ENCODE measurements at regions not wholly inside any gene's neighbourhood (a gene's known extent, or its start where the extent isn't known, plus 50 kb on each side); places are given as distances from the start of the nearest gene placed in this dataset.
"Not testable (repeated sequence)": the region's sequence is repeated elsewhere in the genome, so short reads cannot be mapped to it uniquely, and the experiment has no call there.

DNA sequence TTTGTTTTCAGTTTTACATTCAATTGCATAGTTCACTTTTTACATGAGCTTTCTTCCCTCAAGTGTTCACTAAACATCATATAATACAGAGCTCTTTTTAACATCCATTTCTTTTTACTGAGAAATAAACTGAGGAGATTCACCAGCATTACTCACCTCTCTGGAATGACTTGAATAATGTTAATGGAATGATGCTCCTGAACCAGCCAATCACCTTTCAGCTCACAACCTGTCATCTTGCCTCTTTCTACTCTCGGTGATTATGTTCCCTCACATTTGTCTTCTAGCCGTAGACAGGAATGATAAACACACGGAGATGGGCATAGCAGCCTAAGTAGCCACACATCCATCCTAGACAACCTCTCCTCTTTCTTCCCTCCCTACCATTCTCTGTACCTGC, 301.7 kb downstream of the PAX3 start:
- DNase-seq = no peak

GRCh38 chr2:221994926-221995325, 303.9 kb downstream of the PAX3 start:
- no peak for DNase-seq

- DNase-seq = not testable (repeated sequence)
Observed at GRCh38 chr2:221984376-221984775, 314.4 kb downstream of the PAX3 start.

DNA sequence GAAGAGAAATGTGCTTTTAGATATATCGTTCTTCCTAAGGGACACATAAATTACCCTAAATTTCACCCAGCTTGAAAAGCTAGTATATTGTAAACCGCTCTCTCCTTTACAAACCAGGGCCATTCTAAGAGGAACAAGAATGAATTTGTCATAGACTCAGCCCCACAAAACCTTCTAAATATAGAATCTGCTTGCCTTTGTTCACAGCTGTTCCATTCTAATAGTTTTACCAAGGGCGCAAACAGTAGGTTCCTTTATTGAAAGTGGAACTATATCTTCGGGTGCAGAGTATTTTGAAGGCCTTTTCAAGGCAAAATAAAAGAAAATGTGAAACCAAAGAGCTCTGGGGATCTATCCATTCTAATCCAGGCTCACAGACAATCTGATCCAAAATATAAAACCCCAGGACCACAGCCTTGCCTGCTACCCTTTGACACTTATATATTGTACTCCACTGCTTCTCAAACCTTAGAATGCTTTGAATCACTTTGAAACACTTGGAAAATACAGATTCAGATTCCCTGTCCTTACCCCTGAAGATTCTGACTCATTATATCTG, 316.8 kb downstream of the PAX3 start:
- no peak for DNase-seq

- no peak for DNase-seq
Observed at GRCh38 chr2:221975151-221975550, 323.6 kb downstream of the PAX3 start.

DNA sequence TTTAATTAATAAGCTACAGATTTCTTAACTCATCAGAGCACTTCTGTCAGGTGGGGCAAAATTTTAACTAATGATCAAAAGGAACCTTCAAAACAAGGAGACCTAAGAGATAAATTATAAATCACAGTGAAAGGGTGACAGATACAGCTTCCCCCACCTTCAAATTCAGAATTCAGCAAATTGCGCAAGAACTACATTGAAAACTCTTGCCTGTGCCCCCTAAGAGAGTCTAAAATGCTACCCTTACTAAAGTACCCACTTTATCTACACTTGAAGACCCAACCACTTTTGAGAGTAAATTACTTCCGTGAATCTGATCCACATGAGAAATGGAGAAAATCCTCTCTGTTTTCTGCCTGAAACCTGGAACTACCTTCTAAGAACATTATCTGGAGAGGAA, 324.9 kb downstream of the PAX3 start:
- DNase-seq = no peak

GRCh38 chr2:221973502-221973901, 325.3 kb downstream of the PAX3 start:
- DNase-seq = no peak

GRCh38 chr2:221972813-221973478, 325.9 kb downstream of the PAX3 start:
- no peak for DNase-seq

DNA sequence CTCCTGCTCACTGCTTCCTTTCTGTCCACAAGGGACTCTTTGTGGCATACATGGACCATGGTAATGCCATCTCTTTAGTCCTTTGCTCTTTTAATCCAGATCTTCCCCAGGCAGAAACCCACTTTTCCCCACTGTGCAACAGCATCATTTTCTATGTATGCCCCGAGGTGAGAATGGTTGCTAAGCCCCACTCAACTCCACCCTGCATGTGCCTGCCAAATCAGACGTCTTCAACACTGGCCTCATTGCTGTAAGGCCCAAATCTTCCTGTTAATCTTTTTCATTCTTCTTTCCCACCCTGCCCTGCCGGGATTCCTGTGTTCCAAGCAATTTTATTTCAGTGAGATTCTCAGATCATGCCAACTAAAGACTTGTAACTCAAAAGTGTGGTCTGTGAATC, 328.4 kb downstream of the PAX3 start:
- no peak for DNase-seq

DNA sequence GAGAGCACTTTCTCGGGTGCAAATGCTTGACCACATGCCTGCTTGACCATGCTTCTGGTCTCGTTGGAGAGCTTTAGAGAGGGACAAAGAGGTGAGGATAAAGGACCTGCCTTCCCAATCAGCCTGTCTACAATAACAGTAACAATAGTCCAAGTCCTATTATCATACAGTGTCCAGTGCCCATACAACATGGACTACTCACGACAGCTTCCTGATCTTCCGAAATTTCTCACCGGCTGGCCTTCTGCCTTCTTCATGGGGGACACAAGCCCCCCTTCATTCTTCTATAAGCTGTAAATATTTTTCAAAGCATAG, 329.0 kb downstream of the PAX3 start:
- DNase-seq = no peak

DNA sequence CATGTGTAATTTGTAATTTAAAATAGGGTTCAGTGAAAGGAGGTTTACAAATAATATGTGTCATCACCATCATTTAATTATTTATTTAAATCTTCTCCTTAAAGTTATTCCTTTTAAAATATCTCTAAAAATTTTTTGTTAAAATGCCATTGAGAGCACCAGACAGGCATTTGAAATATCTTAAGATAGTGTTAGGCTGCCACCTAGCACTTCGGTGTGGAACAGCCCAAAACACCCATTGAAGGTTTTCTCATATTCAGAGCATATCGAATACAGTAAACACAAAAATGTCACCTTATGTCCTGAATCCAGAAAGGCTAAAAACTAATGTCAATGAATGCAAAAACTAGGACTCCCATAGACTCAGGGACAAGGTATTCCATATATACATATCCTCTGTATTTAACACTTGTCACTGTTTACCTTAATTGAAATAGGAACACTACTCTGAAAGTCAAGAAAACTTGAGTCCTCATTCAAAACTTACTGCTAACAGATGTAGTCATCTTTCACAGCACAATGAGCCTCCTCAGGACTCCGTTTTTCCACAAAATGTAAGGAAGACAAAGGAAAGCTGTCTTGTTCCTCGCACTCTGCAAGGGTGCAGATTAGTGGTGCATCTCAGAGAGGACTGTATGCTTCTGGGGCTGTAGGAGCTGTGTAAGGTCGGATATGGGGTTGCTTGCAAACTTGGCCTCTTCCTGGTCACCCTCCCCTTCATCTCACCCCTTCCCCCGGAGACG, 329.5 kb downstream of the PAX3 start:
- DNase-seq = peak; percentile 17

DNA sequence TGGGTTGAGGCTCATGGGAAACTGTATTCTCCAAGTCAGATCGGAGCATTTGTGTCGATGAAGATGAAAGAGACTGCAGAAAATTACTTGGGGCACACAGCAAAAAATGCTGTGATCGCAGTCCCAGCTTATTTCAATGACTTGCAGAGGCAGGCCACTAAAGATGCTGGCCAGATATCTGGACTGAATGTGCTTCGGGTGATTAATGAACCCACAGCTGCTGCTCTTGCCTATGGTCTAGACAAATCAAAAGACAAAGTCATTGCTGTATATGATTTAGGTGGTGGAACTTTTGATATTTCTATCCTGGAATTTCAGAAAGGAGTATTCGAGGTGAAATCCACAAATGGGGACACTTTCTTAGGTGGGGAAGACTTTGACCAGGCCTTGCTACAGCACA, 336.6 kb downstream of the PAX3 start:
- no peak for DNase-seq

- no peak for DNase-seq
Observed at GRCh38 chr2:221961561-221961960, 337.2 kb downstream of the PAX3 start.

DNA sequence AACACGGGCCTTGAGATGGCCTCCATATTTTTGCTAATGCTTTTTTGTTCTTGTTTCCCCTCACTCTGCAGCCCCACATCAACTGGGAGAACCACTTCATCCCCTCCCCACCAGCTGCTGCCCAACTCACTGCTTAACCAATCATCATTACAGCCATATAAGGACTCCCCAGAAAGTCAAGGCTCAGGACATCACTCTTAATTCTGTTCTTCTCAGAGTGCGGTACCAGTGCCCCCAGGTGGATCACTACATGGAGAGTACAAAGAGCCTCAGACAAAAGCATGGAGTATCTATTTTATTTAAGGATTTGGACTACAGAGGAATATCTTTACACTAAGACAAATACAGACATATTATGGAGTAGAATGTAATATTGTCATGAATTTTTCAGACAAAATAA, 340.6 kb downstream of the PAX3 start:
- no peak for DNase-seq

- no peak for DNase-seq
Observed at GRCh38 chr2:221948076-221948475, 350.7 kb downstream of the PAX3 start.

GRCh38 chr2:221944452-221944851, 354.3 kb downstream of the PAX3 start:
- DNase-seq = not testable (repeated sequence)

DNA sequence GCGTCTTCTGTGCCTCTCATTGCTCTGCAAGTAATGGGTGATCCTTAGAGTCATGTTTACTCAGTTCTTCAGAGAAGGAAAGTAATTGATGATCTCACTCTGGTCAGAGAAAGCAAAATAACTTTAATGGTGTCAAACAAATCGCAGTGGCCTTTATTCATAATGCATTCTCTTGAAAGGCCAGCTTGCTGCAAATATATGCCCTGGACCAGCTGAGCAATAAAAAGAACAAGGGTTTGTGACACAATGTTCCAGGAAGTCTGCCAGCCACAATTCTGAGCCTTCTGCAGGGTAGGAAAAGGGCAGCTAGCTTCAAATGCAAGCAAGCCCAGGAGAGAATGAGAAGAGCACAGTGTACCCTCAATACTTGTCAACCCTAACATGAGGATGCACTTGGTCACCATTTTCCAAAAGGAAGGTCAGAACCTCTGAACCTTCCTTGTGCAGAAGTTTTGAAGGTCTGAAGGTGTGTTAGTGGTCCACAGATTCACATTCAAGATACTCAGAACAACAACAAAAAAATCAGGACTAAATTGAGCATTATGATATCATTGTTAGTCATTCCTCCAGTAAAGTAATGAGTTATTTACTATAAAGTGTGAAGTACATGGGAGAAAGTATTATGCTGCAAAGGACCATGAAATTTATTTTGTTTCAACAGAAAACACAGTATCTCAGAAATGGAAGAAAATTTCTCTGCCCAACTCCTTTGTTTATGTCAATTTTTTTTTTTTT, 355.6 kb downstream of the PAX3 start:
- no peak for DNase-seq

DNA sequence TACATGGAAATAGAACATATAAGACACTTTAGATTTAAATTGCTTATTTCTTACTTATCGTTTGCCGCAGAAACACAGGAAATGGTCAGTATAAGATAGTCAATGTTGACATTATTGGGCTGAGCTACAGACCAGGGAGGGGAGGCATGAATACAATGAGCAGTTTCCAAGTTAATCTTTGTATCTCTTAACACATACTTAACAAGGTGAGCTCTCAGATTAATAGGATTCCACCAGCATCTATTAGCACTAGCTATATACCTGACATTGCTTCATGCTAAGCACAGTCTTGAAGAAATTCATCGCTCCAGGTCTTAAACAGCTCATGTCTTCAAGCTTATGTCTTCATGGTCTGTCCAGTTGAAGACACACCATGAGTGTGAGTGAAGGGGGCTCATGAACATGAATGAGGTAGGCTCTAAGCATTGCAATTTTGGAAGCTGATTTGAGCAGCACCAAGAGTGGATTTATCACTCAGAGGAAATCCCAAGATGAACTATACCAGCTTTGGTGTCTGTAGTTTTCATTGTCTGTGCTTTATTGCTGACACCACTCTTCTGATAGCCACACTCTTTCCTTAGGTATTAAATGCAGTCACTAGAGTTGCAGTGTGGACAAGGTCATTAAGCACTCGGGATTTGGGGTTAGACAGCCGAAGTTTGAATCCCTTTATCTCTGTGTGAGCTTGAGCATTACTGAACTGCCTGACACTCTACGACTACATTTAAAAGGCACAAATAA, 359.3 kb upstream of the EPHA4 start:
- DNase-seq = no peak

DNA sequence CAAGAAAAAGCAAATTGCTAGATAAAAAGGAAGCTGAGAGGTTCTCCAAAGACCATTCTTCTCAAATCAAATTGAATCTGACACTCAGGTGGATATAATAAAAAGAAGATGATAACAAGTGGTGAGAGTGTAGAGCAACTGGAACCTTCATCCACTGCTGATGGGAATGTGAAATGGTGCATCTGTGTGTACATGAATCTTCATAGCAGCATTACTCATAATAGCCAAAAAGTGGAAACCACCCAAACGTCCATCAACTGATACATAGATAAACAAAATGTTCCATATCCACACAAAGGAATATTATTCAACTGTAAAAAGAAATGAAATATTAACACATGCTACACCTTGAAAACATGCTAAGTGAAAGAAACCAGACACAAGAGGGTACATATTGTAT, 357.2 kb upstream of the EPHA4 start:
- DNase-seq = no peak

DNA sequence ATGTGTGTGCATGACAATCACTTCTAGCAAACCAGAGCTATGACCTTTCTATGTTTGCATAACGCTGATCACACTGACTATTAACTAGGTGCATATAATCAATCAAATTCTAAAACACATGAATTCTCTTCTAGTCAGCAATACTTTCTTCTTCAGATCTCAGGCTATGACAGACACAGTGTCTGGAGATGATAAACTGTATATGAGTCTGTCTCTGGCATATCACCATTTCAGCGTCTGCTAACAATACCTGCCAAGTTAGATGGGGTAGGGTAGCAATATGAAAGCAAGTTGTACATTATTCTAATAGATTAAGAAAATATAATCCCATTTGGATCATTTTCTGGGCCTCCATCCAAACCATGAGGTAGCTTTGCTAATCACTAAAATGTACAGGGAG, 354.2 kb upstream of the EPHA4 start:
- no peak for DNase-seq

GRCh38 chr2:221924576-221924975, 352.5 kb upstream of the EPHA4 start:
- DNase-seq = no peak

GRCh38 chr2:221915926-221916325, 343.8 kb upstream of the EPHA4 start:
- no peak for DNase-seq

GRCh38 chr2:221914334-221914880, 342.3 kb upstream of the EPHA4 start:
- no peak for DNase-seq

Measured in 8988T (cell line).